ENCODE measurements at regions not wholly inside any gene's neighbourhood (a gene's known extent, or its start where the extent isn't known, plus 50 kb on each side); places are given as distances from the start of the nearest gene placed in this dataset.

GRCh38 chr12:107486140-107486892 lies 199.3 kb upstream of the PWP1 start:
- no peaks in the 10 kb centered on the region for H3K79me2 ChIP-seq (ENCODE audit: insufficient read depth, low read length)
- no peaks in the 10 kb centered on the region for H3K36me3 ChIP-seq (ENCODE audit: low read length)
- no peak for TF ChIP-seq EZH2phosphoT487 (conservative IDR thresholded peaks at IDR 0.05; ENCODE audit: low read length)
- TF ChIP-seq CTCF (IDR thresholded peaks at IDR 0.05; ENCODE audit: insufficient read depth, low read length, poor library complexity, severe bottlenecking), result no peak
- H4K20me1 ChIP-seq (ENCODE audit: low read depth, low read length), result no peaks in the 10 kb centered on the region
- no peak overlapping the region for H2AFZ ChIP-seq (ENCODE audit: low read depth, low read length, severe bottlenecking)
- H3F3A ChIP-seq (ENCODE audit: insufficient read depth), result no peaks in the 10 kb centered on the region
- H3K9me3 ChIP-seq (ENCODE audit: insufficient read depth, low read length), result no peaks in the 10 kb centered on the region
- no peak overlapping the region for H3K4me2 ChIP-seq (ENCODE audit: low read depth, low read length, poor library complexity, severe bottlenecking)
- no peak overlapping the region for H3K9ac ChIP-seq (ENCODE audit: low read length)
- H3K27ac ChIP-seq (ENCODE audit: low read depth, low read length), result no peak overlapping the region
- no peaks in the 10 kb centered on the region for H3K27me3 ChIP-seq (ENCODE audit: low read length)
- H3K9me2 ChIP-seq (replicated peaks; ENCODE audit: insufficient read depth, low read length), result no peaks in the 10 kb centered on the region
- no peak overlapping the region for H3K4me3 ChIP-seq (ENCODE audit: insufficient read depth, low read length, poor library complexity, severe bottlenecking)

GRCh38 chr12:107487011-107487680 lies 198.5 kb upstream of the PWP1 start:
- Histone ChIP-seq H3K36me3 (ENCODE audit: low read length) (no peaks in the 10 kb centered on the region), H3F3A (ENCODE audit: insufficient read depth) (no peaks in the 10 kb centered on the region), H3K27ac (ENCODE audit: low read depth, low read length) (no peak overlapping the region), H3K79me2 (ENCODE audit: insufficient read depth, low read length) (no peaks in the 10 kb centered on the region), H4K20me1 (ENCODE audit: low read depth, low read length) (no peaks in the 10 kb centered on the region), H2AFZ (ENCODE audit: low read depth, low read length, severe bottlenecking) (no peak overlapping the region), H3K4me2 (ENCODE audit: low read depth, low read length, poor library complexity, severe bottlenecking) (no peak overlapping the region), H3K9me3 (ENCODE audit: insufficient read depth, low read length) (no peaks in the 10 kb centered on the region), H3K9ac (ENCODE audit: low read length) (no peak overlapping the region), H3K9me2 (replicated peaks; ENCODE audit: insufficient read depth, low read length) (no peaks in the 10 kb centered on the region), H3K4me3 (ENCODE audit: insufficient read depth, low read length, poor library complexity, severe bottlenecking) (no peak overlapping the region), H3K27me3 (ENCODE audit: low read length) (no peaks in the 10 kb centered on the region)
- TF ChIP-seq CTCF (IDR thresholded peaks at IDR 0.05; ENCODE audit: insufficient read depth, low read length, poor library complexity, severe bottlenecking) (no peak), EZH2phosphoT487 (conservative IDR thresholded peaks at IDR 0.05; ENCODE audit: low read length) (no peak)

- Histone ChIP-seq H2AFZ (ENCODE audit: low read depth, low read length, severe bottlenecking) (no peak overlapping the region), H3K4me2 (ENCODE audit: low read depth, low read length, poor library complexity, severe bottlenecking) (no peak overlapping the region), H3K4me3 (ENCODE audit: insufficient read depth, low read length, poor library complexity, severe bottlenecking) (no peak overlapping the region), H3K27ac (ENCODE audit: low read depth, low read length) (no peak overlapping the region), H4K20me1 (ENCODE audit: low read depth, low read length) (no peaks in the 10 kb centered on the region), H3K9me2 (replicated peaks; ENCODE audit: insufficient read depth, low read length) (no peaks in the 10 kb centered on the region), H3K36me3 (ENCODE audit: low read length) (no peaks in the 10 kb centered on the region), H3K79me2 (ENCODE audit: insufficient read depth, low read length) (no peaks in the 10 kb centered on the region), H3F3A (ENCODE audit: insufficient read depth) (no peaks in the 10 kb centered on the region), H3K27me3 (ENCODE audit: low read length) (no peaks in the 10 kb centered on the region), H3K9me3 (ENCODE audit: insufficient read depth, low read length) (no peaks in the 10 kb centered on the region), H3K9ac (ENCODE audit: low read length) (no peak overlapping the region)
- TF ChIP-seq CTCF (IDR thresholded peaks at IDR 0.05; ENCODE audit: insufficient read depth, low read length, poor library complexity, severe bottlenecking) (no peak), EZH2phosphoT487 (conservative IDR thresholded peaks at IDR 0.05; ENCODE audit: low read length) (no peak)
Observed at GRCh38 chr12:107488666-107489065, 196.9 kb upstream of the PWP1 start.

All from SU-DHL-6 (cell line).